Panc1 (cell line): ENCODE measurements at regions not wholly inside any gene's neighbourhood (a gene's known extent, or its start where the extent isn't known, plus 50 kb on each side); places are given as distances from the start of the nearest gene placed in this dataset.

Experiments used
- ATAC-seq: fragments of 200-7000 bp; cut with Tn5 transposase; 2 replicates; pipeline ENCODE4 v1.9.1; 2020; ENCODE audit warnings: mild to moderate bottlenecking, moderate library complexity
- BruUV-seq: library from RNA; stranded (reverse); fragments of 400-500 nt; replicated peaks from 2 replicates; lab custom pipeline; 2021; lab: Mats Ljungman, UMichigan
- CTCF ChIA-PET: fragments of 300-600 bp; sonication (Branson Sonifier 250); formaldehyde crosslinking; loops from one replicate; lab custom pipeline; 2022; ENCODE audit warnings: antibody characterized with exemption; lab: Charles Lee
- POLR2A ChIA-PET: fragments of 300-600 bp; sonication (Branson Sonifier 250); formaldehyde crosslinking; loops from one replicate; lab custom pipeline; 2022; ENCODE audit warnings: antibody characterized with exemption; lab: Charles Lee
- DNase-seq: peaks from one replicate; pipeline ENCODE4 v3.0.0-alpha.2; 2010; ENCODE audit warnings: low read depth, low spot score
- H3K27ac ChIP-seq: 2 replicates; pipeline ENCODE4 v1.5.1; 2011; ENCODE audit warnings: mild to moderate bottlenecking, low read length, inconsistent platforms
- H3K27me3 ChIP-seq: fragments of 200-500 bp; sonication (Bioruptor generic); 2 replicates; pipeline ENCODE4 v1.6.0; 2014; ENCODE audit warnings: low read length, inconsistent platforms; ENCODE audit not compliant: control insufficient read depth, insufficient read depth
- H3K36me3 ChIP-seq: fragments of 200-500 bp; sonication (Bioruptor generic); 2 replicates; pipeline ENCODE4 v1.5.1; 2014; ENCODE audit warnings: inconsistent platforms, mild to moderate bottlenecking, low read length, moderate library complexity; ENCODE audit not compliant: control insufficient read depth, insufficient read depth
- H3K4me1 ChIP-seq: 2 replicates; pipeline ENCODE4 v1.5.1; 2011; ENCODE audit warnings: inconsistent platforms, mild to moderate bottlenecking, low read length, moderate library complexity; ENCODE audit not compliant: control insufficient read depth, insufficient read depth
- H3K4me3 ChIP-seq, 2 experiments: 2 replicates each; pipeline ENCODE4 v1.5.1; 2011 to 2012; ENCODE audit warnings: low read depth in 2 of 2, low read length in 2 of 2, mild to moderate bottlenecking in 2 of 2, inconsistent platforms in 1 of 2, moderate library complexity in 1 of 2
- H3K9me3 ChIP-seq: fragments of 200-500 bp; sonication (Bioruptor generic); 2 replicates; pipeline ENCODE4 v1.5.1; 2014; ENCODE audit warnings: low read depth, mild to moderate bottlenecking, inconsistent platforms, low read length, moderate library complexity; ENCODE audit not compliant: control insufficient read depth, insufficient read depth
- CTCF ChIP-seq: fragments of 450-650 bp; IDR thresholded peaks from 2 replicates; pipeline ENCODE4 v1.5.1; 2017; ENCODE audit warnings: mild to moderate bottlenecking
- POLR2AphosphoS5 ChIP-seq: IDR thresholded peaks from 2 replicates; pipeline ENCODE4 v1.6.1; 2012; ENCODE audit warnings: mild to moderate bottlenecking, low read depth, low read length, moderate library complexity
- SIN3A ChIP-seq: IDR thresholded peaks from 2 replicates; pipeline ENCODE4 v1.6.1; 2012; ENCODE audit warnings: low read depth, mild to moderate bottlenecking, low read length, moderate library complexity, borderline replicate concordance; ENCODE audit not compliant: insufficient read depth
- TCF7L2 ChIP-seq: IDR thresholded peaks from 2 replicates; pipeline ENCODE4 v1.6.1; 2011; ENCODE audit warnings: mild to moderate bottlenecking, low read depth, low read length, inconsistent platforms
- in situ Hi-C: cut with HindIII; loops from 2 replicates; pipeline ENCODE4 v1.10.0; 2016; ENCODE audit warnings: low sequenced_read_pairs, low pct_unique_long_range_greater_than_20kb
- intact Hi-C: fragments of 100-400 bp; cut with micrococcal nuclease; formaldehyde crosslinking; loops from one replicate; pipeline ENCODE4 v1.10.0; 2022; ENCODE audit not compliant: unreplicated experiment
- TF ChIP-seq, protein P1 (sequence below), 2 experiments: IDR thresholded peaks; 2 replicates each; pipeline ENCODE4 v1.6.1; 2011 to 2012; ENCODE audit warnings: low read depth in 2 of 2, control low read depth in 1 of 2, low read length in 1 of 2, mild to moderate bottlenecking in 1 of 2, moderate library complexity in 1 of 2; ENCODE audit not compliant: insufficient read depth in 1 of 2

DNA sequence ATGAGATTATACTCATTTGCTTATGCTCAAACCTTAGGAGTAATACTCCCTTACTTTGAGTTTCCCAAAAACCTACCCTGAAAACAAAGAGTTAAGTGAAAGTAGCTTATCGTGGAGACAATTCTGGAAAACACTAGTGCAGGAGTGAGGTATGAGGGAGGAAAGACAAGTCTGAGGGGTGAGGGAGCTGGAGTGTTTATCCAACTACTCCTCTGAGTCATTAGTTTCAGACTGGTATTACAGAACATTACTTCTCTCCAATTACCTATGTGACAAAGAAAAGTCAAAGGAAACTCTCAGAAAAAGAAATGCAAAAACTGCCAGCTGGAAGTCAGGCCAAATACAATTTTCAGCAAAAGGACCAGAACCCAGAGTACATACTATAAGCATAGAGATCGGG is 171.1 kb upstream of the SPTLC3 start:
- ATAC-seq (no peak), DNase-seq (no peak)
- ChIA-PET CTCF (no interaction called here), POLR2A (no interaction called here)
- H3K27me3 ChIP-seq: no peaks in the 10 kb centered on the region
- no peaks in the 10 kb centered on the region for H3K9me3 ChIP-seq
- in situ Hi-C loops: no loop called here
- TF ChIP-seq POLR2AphosphoS5: no peak
- TF ChIP-seq CTCF: no peak
- TF ChIP-seq TCF7L2: no peak
- TF ChIP-seq, protein P1, sequence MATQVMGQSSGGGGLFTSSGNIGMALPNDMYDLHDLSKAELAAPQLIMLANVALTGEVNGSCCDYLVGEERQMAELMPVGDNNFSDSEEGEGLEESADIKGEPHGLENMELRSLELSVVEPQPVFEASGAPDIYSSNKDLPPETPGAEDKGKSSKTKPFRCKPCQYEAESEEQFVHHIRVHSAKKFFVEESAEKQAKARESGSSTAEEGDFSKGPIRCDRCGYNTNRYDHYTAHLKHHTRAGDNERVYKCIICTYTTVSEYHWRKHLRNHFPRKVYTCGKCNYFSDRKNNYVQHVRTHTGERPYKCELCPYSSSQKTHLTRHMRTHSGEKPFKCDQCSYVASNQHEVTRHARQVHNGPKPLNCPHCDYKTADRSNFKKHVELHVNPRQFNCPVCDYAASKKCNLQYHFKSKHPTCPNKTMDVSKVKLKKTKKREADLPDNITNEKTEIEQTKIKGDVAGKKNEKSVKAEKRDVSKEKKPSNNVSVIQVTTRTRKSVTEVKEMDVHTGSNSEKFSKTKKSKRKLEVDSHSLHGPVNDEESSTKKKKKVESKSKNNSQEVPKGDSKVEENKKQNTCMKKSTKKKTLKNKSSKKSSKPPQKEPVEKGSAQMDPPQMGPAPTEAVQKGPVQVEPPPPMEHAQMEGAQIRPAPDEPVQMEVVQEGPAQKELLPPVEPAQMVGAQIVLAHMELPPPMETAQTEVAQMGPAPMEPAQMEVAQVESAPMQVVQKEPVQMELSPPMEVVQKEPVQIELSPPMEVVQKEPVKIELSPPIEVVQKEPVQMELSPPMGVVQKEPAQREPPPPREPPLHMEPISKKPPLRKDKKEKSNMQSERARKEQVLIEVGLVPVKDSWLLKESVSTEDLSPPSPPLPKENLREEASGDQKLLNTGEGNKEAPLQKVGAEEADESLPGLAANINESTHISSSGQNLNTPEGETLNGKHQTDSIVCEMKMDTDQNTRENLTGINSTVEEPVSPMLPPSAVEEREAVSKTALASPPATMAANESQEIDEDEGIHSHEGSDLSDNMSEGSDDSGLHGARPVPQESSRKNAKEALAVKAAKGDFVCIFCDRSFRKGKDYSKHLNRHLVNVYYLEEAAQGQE (IDR thresholded peaks at IDR 0.05; ENCODE audit: insufficient read depth in 1 of 2, low read depth in 2 of 2, low read length in 1 of 2): no peak
- no peak for TF ChIP-seq SIN3A
- no peak overlapping the region for H3K27ac ChIP-seq
- H3K36me3 ChIP-seq: no peaks in the 10 kb centered on the region
- no TSS peak for BruUV-seq
- intact Hi-C loops: no loop called here
- H3K4me3 ChIP-seq: no peak overlapping the region
- no peaks in the 10 kb centered on the region for H3K4me1 ChIP-seq

DNA sequence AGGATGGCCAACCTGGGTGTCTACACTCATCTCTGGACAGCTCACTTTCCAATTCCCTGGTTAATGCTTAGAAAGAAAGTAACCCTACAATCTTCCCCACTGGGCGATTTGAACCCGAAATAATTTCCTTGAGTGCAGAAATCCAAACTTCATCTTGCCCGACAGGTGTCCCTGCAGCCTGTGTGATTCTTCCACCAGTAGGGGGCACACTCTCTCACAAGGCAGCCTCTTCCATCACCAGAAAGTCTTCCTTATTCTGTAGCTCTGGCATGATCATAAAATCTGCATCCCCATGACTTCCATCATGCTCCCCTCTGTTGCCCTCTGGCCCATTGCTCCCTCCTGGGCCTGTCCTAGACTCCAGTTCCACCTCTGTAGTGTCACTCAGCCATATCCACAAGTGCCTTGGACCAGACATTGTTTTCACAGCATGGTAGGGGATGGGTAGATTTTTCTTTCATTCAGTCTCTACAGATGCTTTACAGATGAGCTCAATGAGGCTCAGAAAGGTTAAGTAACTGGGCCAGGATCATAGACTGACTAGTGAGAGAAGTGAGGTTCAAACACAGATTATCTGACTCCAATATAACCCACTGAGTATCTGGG is 170.4 kb upstream of the SPTLC3 start:
- ATAC-seq (no peak), DNase-seq (no peak)
- ChIA-PET POLR2A (no interaction called here), CTCF (no interaction called here)
- Histone ChIP-seq H3K9me3 (no peaks in the 10 kb centered on the region), H3K27ac (no peak overlapping the region), H3K4me3 (no peak overlapping the region), H3K36me3 (no peaks in the 10 kb centered on the region), H3K27me3 (no peaks in the 10 kb centered on the region), H3K4me1 (no peaks in the 10 kb centered on the region)
- BruUV-seq: no TSS peak
- in situ Hi-C loops (no loop called here), intact Hi-C loops (no loop called here)
- TF ChIP-seq CTCF (peak; percentile 35), POLR2AphosphoS5 (no peak)
